Thoracic aorta (tissue), 2 donors: ENCODE measurements at regions not wholly inside any gene's neighbourhood (a gene's known extent, or its start where the extent isn't known, plus 50 kb on each side); places are given as distances from the start of the nearest gene placed in this dataset.

Experiments used
- ATAC-seq: fragments of 150-250 bp; one replicate; pipeline ENCODE4 v1.8.0; 2017; ENCODE audit warnings: low read depth; ENCODE audit not compliant: insufficient number of reproducible peaks, low FRiP score
- DNase-seq: peaks from one replicate; pipeline ENCODE4 v3.0.0-alpha.2; 2020; ENCODE audit warnings: low spot score
- H3K27ac ChIP-seq, 2 donors: fragments of 200-600 bp; sonication (generic); 1 replicate in 1 of 2; 2 replicates in 1 of 2; pipeline ENCODE4 v1.5.1; 2016; ENCODE audit warnings: mild to moderate bottlenecking in 2 of 2, moderate library complexity in 2 of 2
- H3K27me3 ChIP-seq: fragments of 200-600 bp; sonication (generic); replicated peaks from 2 replicates; pipeline ENCODE4 v1.6.0; 2016; ENCODE audit warnings: mild to moderate bottlenecking; ENCODE audit not compliant: insufficient read depth
- H3K36me3 ChIP-seq: fragments of 200-600 bp; sonication (generic); one replicate; pipeline ENCODE4 v1.5.1; 2016
- H3K4me1 ChIP-seq, 2 donors: fragments of 200-600 bp; sonication (generic); 1 replicate in 1 of 2; 2 replicates in 1 of 2; pipeline versions ENCODE4 v1.5.1 to v1.6.0; 2016; ENCODE audit warnings: low read depth in 2 of 2, mild to moderate bottlenecking in 1 of 2; ENCODE audit not compliant: control insufficient read depth in 1 of 2
- H3K4me3 ChIP-seq: fragments of 200-600 bp; sonication (generic); 2 replicates; pipeline ENCODE4 v1.5.1; 2016; ENCODE audit warnings: mild to moderate bottlenecking
- H3K9me3 ChIP-seq: fragments of 200-600 bp; sonication (generic); 2 replicates; pipeline ENCODE4 v1.5.1; 2016
- CTCF ChIP-seq: fragments of 200-600 bp; sonication (generic); IDR thresholded peaks from one replicate; pipeline ENCODE4 v1.5.1; 2019; ENCODE audit warnings: antibody characterized with exemption

- H3K36me3 ChIP-seq, result peaks cover 5% of the 10 kb centered on the region
- no peaks in the 10 kb centered on the region for H3K27me3 ChIP-seq
- TF ChIP-seq CTCF, result no peak
- H3K4me3 ChIP-seq, result no peak overlapping the region
- no peaks in the 10 kb centered on the region for H3K4me1 ChIP-seq
- ATAC-seq, result no peak
- no peaks in the 10 kb centered on the region for H3K9me3 ChIP-seq
- no peak overlapping the region for H3K27ac ChIP-seq
- DNase-seq, result no peak
Observed at GRCh38 chr14:100394886-100395672, 71.9 kb downstream of the SLC25A47 start.

- Histone ChIP-seq H3K4me3 (no peak overlapping the region), H3K27ac (no peak overlapping the region), H3K9me3 (no peaks in the 10 kb centered on the region), H3K4me1 (no peaks in the 10 kb centered on the region), H3K36me3 (peaks cover 5% of the 10 kb centered on the region), H3K27me3 (no peaks in the 10 kb centered on the region)
- no peak for DNase-seq
- no peak for ATAC-seq
- no peak for TF ChIP-seq CTCF
Observed at GRCh38 chr14:100396266-100396795, 73.2 kb downstream of the SLC25A47 start.

- DNase-seq (no peak), ATAC-seq (no peak)
- Histone ChIP-seq H3K36me3 (peaks cover 5% of the 10 kb centered on the region), H3K27me3 (no peaks in the 10 kb centered on the region), H3K4me1 (no peaks in the 10 kb centered on the region), H3K27ac (no peak overlapping the region), H3K9me3 (no peaks in the 10 kb centered on the region), H3K4me3 (no peak overlapping the region)
- TF ChIP-seq CTCF, result no peak
Observed at GRCh38 chr14:100397005-100397404, 73.9 kb downstream of the SLC25A47 start.

- Histone ChIP-seq H3K27me3 (no peaks in the 10 kb centered on the region), H3K9me3 (no peaks in the 10 kb centered on the region), H3K4me3 (no peak overlapping the region), H3K27ac (no peak overlapping the region), H3K4me1 (no peaks in the 10 kb centered on the region), H3K36me3 (peaks cover 5% of the 10 kb centered on the region)
- DNase-seq (no peak), ATAC-seq (no peak)
- TF ChIP-seq CTCF, result no peak
Observed at GRCh38 chr14:100398044-100398443, 74.9 kb downstream of the SLC25A47 start.

GRCh38 chr14:100399052-100399849, 76.1 kb downstream of the SLC25A47 start:
- ATAC-seq (no peak), DNase-seq (no peak)
- H3K9me3 ChIP-seq, result no peaks in the 10 kb centered on the region
- H3K27me3 ChIP-seq, result no peaks in the 10 kb centered on the region
- H3K4me3 ChIP-seq, result no peak overlapping the region
- H3K4me1 ChIP-seq, result no peaks in the 10 kb centered on the region
- no peak for TF ChIP-seq CTCF
- H3K27ac ChIP-seq, result no peak overlapping the region
- peaks cover 5% of the 10 kb centered on the region for H3K36me3 ChIP-seq
